OCI-LY7 (cell line): ENCODE measurements at regions not wholly inside any gene's neighbourhood (a gene's known extent, or its start where the extent isn't known, plus 50 kb on each side); places are given as distances from the start of the nearest gene placed in this dataset.

Experiments used
- BruUV-seq: library from RNA; stranded (reverse); fragments of 400-500 nt; replicated peaks from 2 replicates; lab custom pipeline; 2021; lab: Mats Ljungman, UMichigan
- CTCF ChIA-PET: fragments of 300-600 bp; sonication (Branson Sonifier 250); formaldehyde crosslinking; loops from one replicate; lab custom pipeline; 2022; ENCODE audit warnings: antibody characterized with exemption; ENCODE audit not compliant: unreplicated experiment; lab: Charles Lee
- POLR2A ChIA-PET: fragments of 300-600 bp; sonication (Branson Sonifier 250); formaldehyde crosslinking; loops from one replicate; lab custom pipeline; 2022; ENCODE audit warnings: antibody characterized with exemption; lab: Charles Lee
- DNase-seq: peaks from one replicate; pipeline ENCODE4 v3.0.0-alpha.2; 2015; ENCODE audit warnings: low spot score
- H2AFZ ChIP-seq: fragments of 200-600 bp; sonication (generic), shearing (Covaris generic); 2 replicates; pipeline ENCODE4 v1.6.1; 2014; ENCODE audit warnings: mild to moderate bottlenecking, antibody characterized with exemption, low read length, moderate library complexity
- H3K27ac ChIP-seq: fragments of 200-600 bp; sonication (generic); 2 replicates; pipeline ENCODE4 v1.5.1; 2014; ENCODE audit warnings: mixed run types, low read depth, mild to moderate bottlenecking, moderate library complexity, low read length, inconsistent platforms; ENCODE audit not compliant: poor library complexity, severe bottlenecking
- H3K36me3 ChIP-seq: fragments of 200-600 bp; sonication (generic); 2 replicates; pipeline ENCODE4 v1.6.1; 2014; ENCODE audit warnings: mild to moderate bottlenecking, antibody characterized with exemption, low read length, moderate library complexity, mixed read lengths; ENCODE audit not compliant: insufficient read depth
- H3K4me1 ChIP-seq: fragments of 200-600 bp; sonication (generic); 2 replicates; pipeline ENCODE4 v1.5.1; 2014; ENCODE audit warnings: mild to moderate bottlenecking, low read length; ENCODE audit not compliant: insufficient read depth, poor library complexity, severe bottlenecking
- H3K4me2 ChIP-seq: fragments of 200-600 bp; sonication (generic); 2 replicates; pipeline ENCODE4 v1.6.1; 2014; ENCODE audit warnings: mild to moderate bottlenecking, low read length
- H3K4me3 ChIP-seq: fragments of 200-600 bp; sonication (generic); 2 replicates; pipeline ENCODE4 v1.5.1; 2014; ENCODE audit warnings: mild to moderate bottlenecking, low read depth, low read length; ENCODE audit not compliant: poor library complexity, severe bottlenecking
- H3K79me2 ChIP-seq: fragments of 200-600 bp; sonication (generic); 2 replicates; pipeline ENCODE4 v1.6.1; 2016; ENCODE audit warnings: low read depth, mild to moderate bottlenecking, low read length, moderate library complexity, mixed read lengths; ENCODE audit not compliant: insufficient read depth
- H3K9me2 ChIP-seq: fragments of 200-600 bp; sonication (generic); 2 replicates; pipeline ENCODE4 v1.6.1; 2016; ENCODE audit warnings: mild to moderate bottlenecking, low read length, mixed read lengths; ENCODE audit not compliant: insufficient read depth
- H3K9me3 ChIP-seq: fragments of 200-600 bp; sonication (generic); 2 replicates; pipeline ENCODE4 v1.6.1; 2014; ENCODE audit warnings: mild to moderate bottlenecking, mixed run types, low read length, mixed read lengths
- H4K20me1 ChIP-seq: fragments of 200-600 bp; sonication (generic); 2 replicates; pipeline ENCODE4 v1.6.1; 2014; ENCODE audit warnings: mild to moderate bottlenecking, antibody characterized with exemption, low read length, moderate library complexity, mixed read lengths; ENCODE audit not compliant: insufficient read depth
- CTCF ChIP-seq: fragments of 200-600 bp; sonication (generic); conservative IDR thresholded peaks from 2 replicates; pipeline ENCODE4 v1.5.1; 2014; ENCODE audit warnings: mild to moderate bottlenecking, antibody characterized with exemption, low read length, moderate library complexity, mixed read lengths
- EZH2phosphoT487 ChIP-seq: fragments of 200-600 bp; sonication (generic); IDR thresholded peaks from 2 replicates; pipeline ENCODE4 v1.6.1; 2018; ENCODE audit warnings: low read depth, borderline replicate concordance, mild to moderate bottlenecking, mixed run types, antibody characterized with exemption, low read length, moderate library complexity, mixed read lengths
- intact Hi-C: fragments of 100-400 bp; cut with micrococcal nuclease; formaldehyde crosslinking; loops from one replicate; pipeline ENCODE4 v1.10.0; 2022; ENCODE audit not compliant: unreplicated experiment

DNA sequence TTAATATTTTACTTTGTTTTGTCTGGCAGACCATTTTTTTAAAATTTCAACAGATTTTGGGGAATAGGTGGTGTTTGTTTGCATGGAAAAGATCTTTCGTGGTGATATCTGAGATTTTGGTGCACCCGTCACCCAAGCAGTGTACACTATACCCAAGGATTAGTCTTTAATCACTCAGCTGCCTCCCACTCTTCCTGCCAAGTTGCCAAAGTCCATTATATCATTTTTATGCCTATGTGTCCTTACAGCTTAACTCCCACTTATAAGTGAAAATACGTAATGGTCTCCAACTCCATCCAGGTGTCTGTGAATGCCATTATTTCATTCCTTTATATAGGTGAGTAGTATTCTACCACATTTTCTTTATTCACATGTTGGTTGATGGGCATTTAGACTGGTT, 281.7 kb upstream of the GK2 start:
- CTCF ChIA-PET: no interaction called here

DNA sequence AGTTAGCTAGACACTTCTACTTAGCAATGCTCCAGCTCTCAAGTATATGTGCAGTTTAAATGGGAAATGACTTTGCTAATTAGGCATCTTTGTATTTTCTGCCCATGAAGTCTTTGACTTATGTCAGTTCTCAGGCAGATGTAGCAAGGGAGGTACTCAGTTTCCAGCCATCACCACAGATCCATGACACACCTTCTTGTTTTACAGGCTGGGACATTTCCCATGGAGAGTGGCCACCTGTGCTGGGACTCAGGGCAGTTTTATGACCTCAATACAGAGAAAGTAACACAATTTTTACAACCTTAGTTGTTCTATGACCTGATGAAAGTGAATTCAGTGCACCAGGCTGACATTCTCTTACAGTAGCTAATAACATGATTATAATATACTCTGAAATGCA, 280.7 kb upstream of the GK2 start:
- Histone ChIP-seq H3K4me3 (no peak overlapping the region), H4K20me1 (no peaks in the 10 kb centered on the region), H3K79me2 (no peaks in the 10 kb centered on the region), H2AFZ (no peak overlapping the region), H3K4me2 (no peak overlapping the region), H3K9me2 (no peaks in the 10 kb centered on the region), H3K4me1 (no peaks in the 10 kb centered on the region), H3K27ac (no peak overlapping the region), H3K9me3 (no peaks in the 10 kb centered on the region), H3K36me3 (no peaks in the 10 kb centered on the region)
- ChIA-PET CTCF (no interaction called here), POLR2A (no interaction called here)
- intact Hi-C loops: no loop called here
- DNase-seq: no peak
- TF ChIP-seq EZH2phosphoT487 (no peak), CTCF (no peak)
- BruUV-seq: no TSS peak

More for the DNA sequence above, 281.7 kb upstream of the GK2 start:
- no peaks in the 10 kb centered on the region for H3K79me2 ChIP-seq
- no peak overlapping the region for H2AFZ ChIP-seq
- H3K4me1 ChIP-seq: no peaks in the 10 kb centered on the region
- H3K36me3 ChIP-seq: no peaks in the 10 kb centered on the region
- no peak for DNase-seq
- no peaks in the 10 kb centered on the region for H3K9me3 ChIP-seq
- H4K20me1 ChIP-seq: no peaks in the 10 kb centered on the region
- H3K4me3 ChIP-seq: no peak overlapping the region
- intact Hi-C loops: no loop called here
- no peak overlapping the region for H3K27ac ChIP-seq
- TF ChIP-seq EZH2phosphoT487 (no peak), CTCF (no peak)
- H3K9me2 ChIP-seq: no peaks in the 10 kb centered on the region
- no TSS peak for BruUV-seq
- H3K4me2 ChIP-seq: no peak overlapping the region
- POLR2A ChIA-PET: no interaction called here

- Histone ChIP-seq H3K4me3 (no peak overlapping the region), H3K79me2 (no peaks in the 10 kb centered on the region), H3K9me3 (no peaks in the 10 kb centered on the region), H3K36me3 (no peaks in the 10 kb centered on the region), H3K4me2 (no peak overlapping the region), H3K27ac (no peak overlapping the region), H3K9me2 (no peaks in the 10 kb centered on the region), H3K4me1 (no peaks in the 10 kb centered on the region), H4K20me1 (no peaks in the 10 kb centered on the region), H2AFZ (no peak overlapping the region)
- intact Hi-C loops: no loop called here
- no TSS peak for BruUV-seq
- TF ChIP-seq CTCF (no peak), EZH2phosphoT487 (no peak)
- ChIA-PET CTCF (no interaction called here), POLR2A (no interaction called here)
- no peak for DNase-seq
Observed at GRCh38 chr4:79687006-79687405, 279.0 kb upstream of the GK2 start.
